SK-N-MC (cell line): ENCODE measurements at regions not wholly inside any gene's neighbourhood (a gene's known extent, or its start where the extent isn't known, plus 50 kb on each side); places are given as distances from the start of the nearest gene placed in this dataset.

Experiments used
- EZH2 ChIP-seq: fragments of 200-600 bp; sonication (generic); IDR thresholded peaks from one replicate; pipeline ENCODE4 v1.6.1; 2017; ENCODE audit warnings: antibody characterized with exemption
- POLR2AphosphoS5 ChIP-seq: IDR thresholded peaks from 2 replicates; pipeline ENCODE4 v1.6.1; 2012; ENCODE audit warnings: mild to moderate bottlenecking, low read depth, low read length, borderline replicate concordance

- TF ChIP-seq POLR2AphosphoS5: no peak
- TF ChIP-seq EZH2: no peak
Observed at GRCh38 chr2:163389838-163390237, 346.0 kb downstream of the FIGN start.
